ENCODE measurements at regions not wholly inside any gene's neighbourhood (a gene's known extent, or its start where the extent isn't known, plus 50 kb on each side); places are given as distances from the start of the nearest gene placed in this dataset.

- no peak for DNase-seq (ENCODE audit: low spot score)
These were observed 489.7 kb downstream of the MIAT start for GRCh38 chr22:27146866-27147633.

GRCh38 chr22:27148055-27148454 is 490.7 kb downstream of the MIAT start:
- no peak for DNase-seq (ENCODE audit: low spot score)

DNA sequence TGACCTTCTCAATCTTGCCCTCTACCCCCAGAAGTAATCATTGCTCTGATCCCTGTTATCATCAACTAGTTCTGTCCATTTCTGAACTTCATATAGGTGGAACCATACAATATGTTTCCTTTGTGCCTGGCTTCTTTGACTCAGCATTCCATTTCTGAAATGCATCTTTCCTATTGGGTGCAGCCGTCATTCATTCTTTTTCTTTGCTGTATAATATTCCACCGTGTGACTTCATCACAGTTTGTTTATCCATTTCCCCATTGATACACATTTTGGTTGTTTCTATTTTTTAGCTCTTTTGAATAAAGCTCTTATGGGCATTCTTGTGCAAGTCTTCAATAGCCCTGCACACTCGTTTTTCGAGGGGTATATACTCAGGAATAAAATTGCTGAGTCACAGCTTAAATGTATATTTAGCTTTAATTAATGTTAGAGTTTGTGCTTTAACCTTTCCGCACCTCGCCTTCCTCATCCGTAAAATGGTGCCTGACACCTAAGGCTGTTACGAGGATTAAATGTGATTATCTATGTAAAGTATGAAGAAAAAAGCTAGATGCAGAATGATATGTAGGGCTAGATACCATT is 491.6 kb downstream of the MIAT start:
- DNase-seq (ENCODE audit: low spot score) = no peak

GRCh38 chr22:27149921-27150543 is 492.6 kb downstream of the MIAT start:
- DNase-seq (ENCODE audit: low spot score) = no peak

DNA sequence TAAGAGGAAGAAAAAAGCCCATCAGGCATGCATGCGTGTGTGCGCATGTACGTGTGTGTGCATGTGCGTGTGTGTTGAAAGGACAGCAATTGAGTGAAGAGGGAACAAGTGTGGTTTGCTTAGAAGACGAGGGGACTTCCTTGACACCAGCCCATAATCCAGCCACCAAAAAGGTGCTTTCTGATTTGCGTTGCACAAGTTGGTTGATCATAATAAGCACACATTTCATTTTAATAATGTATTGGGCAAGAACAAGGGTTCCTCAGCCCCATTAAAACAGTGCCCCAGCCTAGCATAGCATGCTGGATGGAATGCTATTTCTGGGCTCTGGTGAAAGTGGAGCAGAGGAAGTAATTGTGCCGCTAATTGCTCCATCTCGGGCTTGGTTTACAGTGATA is 493.2 kb downstream of the MIAT start:
- no peak for DNase-seq (ENCODE audit: low spot score)

- no peak for DNase-seq (ENCODE audit: low spot score)
These were observed 494.0 kb downstream of the MIAT start for GRCh38 chr22:27151407-27151806.

- no peak for DNase-seq (ENCODE audit: low spot score)
These were observed 494.6 kb downstream of the MIAT start for GRCh38 chr22:27152033-27152432.

DNA sequence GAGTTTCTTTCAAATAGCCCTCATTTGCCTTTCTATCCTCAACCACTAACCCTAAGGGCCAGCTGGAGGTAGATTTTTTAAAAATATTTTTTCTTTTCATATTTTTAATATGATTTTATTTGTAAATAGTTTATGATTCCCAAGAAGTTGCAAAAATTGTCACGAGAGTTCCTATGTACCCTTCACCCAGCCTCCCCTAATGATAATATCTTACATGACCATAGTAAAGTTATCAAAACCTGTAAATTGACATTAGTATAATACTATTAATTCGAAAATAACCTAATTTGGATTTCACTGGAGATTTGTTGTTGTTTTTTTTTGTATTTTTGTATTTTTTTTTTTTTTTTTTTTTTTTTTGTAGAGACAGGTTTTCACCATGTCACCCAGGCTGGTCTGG is 495.5 kb downstream of the MIAT start:
- no peak for DNase-seq (ENCODE audit: low spot score)

DNA sequence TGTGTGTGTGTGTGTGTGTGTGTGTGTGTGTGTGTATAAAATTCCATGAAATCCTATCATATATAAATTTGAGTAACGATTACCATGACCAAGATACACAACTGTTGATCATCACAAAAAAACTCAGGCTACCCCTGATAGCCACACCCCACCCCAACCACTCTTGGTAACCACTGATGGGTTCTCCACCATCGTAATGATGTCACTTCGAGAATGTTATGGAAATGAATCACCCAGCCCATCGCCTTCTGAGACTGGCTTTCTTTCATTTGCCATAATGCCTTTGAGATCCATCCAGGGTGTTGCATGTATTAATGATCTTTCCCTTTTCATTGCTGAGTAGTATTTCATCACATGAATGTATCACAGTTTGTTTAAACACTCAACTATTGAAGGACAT is 496.0 kb downstream of the MIAT start:
- no peak for DNase-seq (ENCODE audit: low spot score)

- DNase-seq (ENCODE audit: low spot score) = no peak
These were observed 497.3 kb downstream of the MIAT start for GRCh38 chr22:27154717-27155116.

- DNase-seq (ENCODE audit: low spot score) = no peak
These were observed 499.6 kb downstream of the MIAT start for GRCh38 chr22:27156821-27157489.

GRCh38 chr22:27157666-27158370 is 500.4 kb downstream of the MIAT start:
- no peak for DNase-seq (ENCODE audit: low spot score)

GRCh38 chr22:27159016-27159415 is 501.6 kb downstream of the MIAT start:
- DNase-seq (ENCODE audit: low spot score) = no peak

DNA sequence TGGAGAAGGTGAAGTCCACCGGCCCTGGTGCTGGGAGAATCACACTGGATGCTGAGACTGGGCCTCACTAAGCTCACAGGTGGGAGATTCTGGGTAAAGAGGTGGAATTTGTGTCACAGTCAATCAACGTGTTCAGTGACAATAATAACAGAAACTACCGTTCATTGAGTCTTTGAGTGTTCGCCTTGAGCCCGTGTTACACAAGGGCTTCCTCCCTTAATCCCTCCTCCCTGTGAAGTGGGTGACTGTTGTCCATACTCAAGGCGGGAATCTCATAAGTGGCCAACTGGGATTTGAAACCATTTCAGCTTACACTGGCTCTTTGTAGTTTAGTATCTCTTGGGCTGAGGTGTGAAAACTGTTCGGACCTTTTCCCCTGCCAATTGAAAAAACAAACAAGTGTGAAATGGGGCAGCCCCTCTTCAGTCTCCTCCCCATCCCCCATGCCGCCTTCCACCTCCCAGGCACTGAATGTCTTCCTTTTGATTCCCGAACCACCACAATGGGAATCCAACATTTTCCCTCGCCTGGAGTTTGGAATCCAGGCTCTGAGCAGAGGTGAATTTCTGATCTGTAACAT is 502.4 kb downstream of the MIAT start:
- DNase-seq (ENCODE audit: low spot score) = no peak

- DNase-seq (ENCODE audit: low spot score) = no peak
These were observed 506.1 kb downstream of the MIAT start for GRCh38 chr22:27163162-27164137.

- DNase-seq (ENCODE audit: low spot score) = no peak
These were observed 507.6 kb downstream of the MIAT start for GRCh38 chr22:27164781-27165503.

DNA sequence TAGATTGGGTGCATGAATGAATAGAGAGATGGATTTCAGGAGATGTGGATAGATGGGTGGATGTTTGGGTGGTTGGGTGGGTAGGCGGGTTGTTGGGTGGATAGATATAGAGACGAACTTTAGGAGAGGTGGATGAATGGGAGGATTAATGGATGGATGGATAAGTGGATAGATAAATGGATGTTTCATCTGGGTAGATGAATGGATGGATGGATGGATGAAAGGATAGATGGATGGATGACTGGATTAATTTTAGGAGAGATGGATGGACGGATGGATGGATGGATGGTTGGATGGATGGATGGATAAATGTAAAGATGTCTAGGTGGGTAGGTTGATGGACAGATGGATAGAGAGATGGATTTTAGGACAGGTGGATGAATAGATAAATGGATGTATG is 511.3 kb downstream of the MIAT start:
- DNase-seq (ENCODE audit: low spot score) = no peak

DNA sequence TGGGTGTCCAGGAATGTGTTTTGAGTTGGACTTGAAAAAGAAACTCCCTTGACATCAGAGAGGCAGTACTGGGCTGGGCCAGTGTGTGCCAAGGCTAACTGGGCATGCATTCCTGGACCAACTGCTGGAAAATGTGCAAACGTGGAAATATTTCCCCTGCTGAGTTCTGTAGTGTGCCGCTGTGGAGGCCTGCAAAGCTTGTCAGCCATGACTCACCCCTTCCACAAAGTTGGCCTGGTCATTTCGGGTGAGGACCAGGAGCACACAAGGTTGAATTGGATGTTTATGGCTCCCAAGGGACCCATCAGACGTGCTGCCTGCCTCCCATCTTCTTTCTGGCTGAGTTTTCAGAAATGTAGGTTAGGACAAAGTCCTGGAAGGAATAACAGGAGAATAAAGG is 513.1 kb downstream of the MIAT start:
- DNase-seq (ENCODE audit: low spot score) = peak; percentile 7

DNA sequence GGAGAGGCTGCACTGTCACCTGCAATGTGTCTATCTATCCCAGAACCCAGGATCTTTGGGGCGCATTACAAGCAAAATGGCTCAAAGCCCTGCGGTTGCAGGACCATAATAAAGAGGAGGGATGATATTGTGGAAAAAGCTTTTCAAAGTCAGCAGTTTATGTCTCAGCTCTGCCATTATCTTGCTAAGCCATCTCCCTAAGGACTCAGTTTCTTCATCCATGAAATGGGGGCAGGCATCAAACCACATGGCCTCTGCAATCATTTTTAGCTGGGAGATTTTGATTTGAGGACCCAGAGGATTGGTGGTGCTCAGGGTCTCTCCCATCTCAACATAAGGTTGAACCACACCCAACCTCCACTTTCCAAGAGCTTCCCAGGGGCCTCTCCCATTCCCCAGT is 513.8 kb downstream of the MIAT start:
- no peak for DNase-seq (ENCODE audit: low spot score)

GRCh38 chr22:27173530-27173929 is 516.1 kb downstream of the MIAT start:
- DNase-seq (ENCODE audit: low spot score) = no peak

Data from SW480 (cell line).